Keratinocyte (primary cell): ENCODE measurements at regions not wholly inside any gene's neighbourhood (a gene's known extent, or its start where the extent isn't known, plus 50 kb on each side); places are given as distances from the start of the nearest gene placed in this dataset.
A peak's percentile ranks its signal among the peaks of the same experiment; 100 is the strongest.

ENCODE experiments used
- CTCF ChIP-seq, 3 experiments: IDR thresholded peaks in 1 of 3; conservative IDR thresholded peaks in 1 of 3; optimal IDR thresholded peaks in 1 of 3; 2 replicates in 2 of 3; 3 replicates in 1 of 3; pipeline versions ENCODE3 to v1.5.1; 2011; ENCODE audit warnings: low read length in 3 of 3, mild to moderate bottlenecking in 3 of 3, moderate library complexity in 2 of 3, control low read depth in 1 of 3, inconsistent platforms in 1 of 3; ENCODE audit not compliant: insufficient read depth in 2 of 3; ENCODE audit errors: extremely low read depth in 1 of 3
- EZH2 ChIP-seq: IDR thresholded peaks from one replicate; pipeline ENCODE4 v1.6.1; 2012; ENCODE audit warnings: inconsistent platforms, mild to moderate bottlenecking, low read length, moderate library complexity

- TF ChIP-seq CTCF (optimal IDR thresholded peaks at IDR 0.05 in 1 of 3, IDR thresholded peaks at IDR 0.05 in 1 of 3, conservative IDR thresholded peaks at IDR 0.05 in 1 of 3; ENCODE audit: extremely low read depth in 1 of 3, insufficient read depth in 2 of 3, low read length in 3 of 3) (peak in 2 of 3 experiments; percentile 17 to 38), EZH2 (no peak)
These were observed 484.6 kb downstream of the AACS start for GRCh38 chr12:125549836-125550235.
